ENCODE measurements at regions not wholly inside any gene's neighbourhood (a gene's known extent, or its start where the extent isn't known, plus 50 kb on each side); places are given as distances from the start of the nearest gene placed in this dataset.

- DNase-seq (ENCODE audit: unreplicated experiment): no peak
- no peaks in the 10 kb centered on the region for H3K36me3 Mint-ChIP-seq (ENCODE audit: insufficient read depth, unreplicated experiment)
- TF ChIP-seq CTCF (IDR thresholded peaks at IDR 0.05; ENCODE audit: unreplicated experiment): no peak
- no peaks in the 10 kb centered on the region for H3K27me3 Mint-ChIP-seq (ENCODE audit: insufficient read depth, unreplicated experiment)
- no TSS peak for BruUV-seq (replicated peaks)
- H3K9me3 Mint-ChIP-seq (ENCODE audit: unreplicated experiment): peaks cover 54% of the 10 kb centered on the region
- ChIA-PET CTCF (interaction anchor here (0.7 kb wide), 1 partner anchor 83 kb away, joined by 4 read pairs; no protein-coding TSS in a partner anchor), POLR2A (no interaction called here)
- no peak overlapping the region for H3K4me3 Mint-ChIP-seq (ENCODE audit: unreplicated experiment)
- intact Hi-C loops (cut with micrococcal nuclease): no loop called here
- no peaks in the 10 kb centered on the region for H3K4me1 Mint-ChIP-seq (ENCODE audit: insufficient read depth, unreplicated experiment)
- H3K27ac Mint-ChIP-seq (ENCODE audit: low read depth, unreplicated experiment): no peak overlapping the region
Measured at GRCh38 chrX:67105758-67106116, 438.1 kb upstream of the AR start.

- intact Hi-C loops (cut with micrococcal nuclease): loop anchor here (5.0 kb wide), 1 partner anchor 112 kb away; no protein-coding TSS in a partner anchor
- Mint-ChIP-seq H3K27ac (ENCODE audit: low read depth, unreplicated experiment) (no peak overlapping the region), H3K27me3 (ENCODE audit: insufficient read depth, unreplicated experiment) (no peaks in the 10 kb centered on the region), H3K36me3 (ENCODE audit: insufficient read depth, unreplicated experiment) (no peaks in the 10 kb centered on the region), H3K4me3 (ENCODE audit: unreplicated experiment) (no peak overlapping the region), H3K9me3 (ENCODE audit: unreplicated experiment) (peaks cover 48% of the 10 kb centered on the region), H3K4me1 (ENCODE audit: insufficient read depth, unreplicated experiment) (no peaks in the 10 kb centered on the region)
- ChIA-PET POLR2A (no interaction called here), CTCF (interaction anchor here (0.7 kb wide), 2 partner anchors 82 to 1838 kb away, joined by 3 to 4 read pairs; no protein-coding TSS in a partner anchor)
- no TSS peak for BruUV-seq (replicated peaks)
- no peak for DNase-seq (ENCODE audit: unreplicated experiment)
- no peak for TF ChIP-seq CTCF (IDR thresholded peaks at IDR 0.05; ENCODE audit: unreplicated experiment)
Measured at GRCh38 chrX:67104982-67105757, 438.7 kb upstream of the AR start.

- CTCF ChIA-PET: no interaction called here
- DNase-seq (ENCODE audit: unreplicated experiment): no peak
- no TSS peak for BruUV-seq (replicated peaks)
- POLR2A ChIA-PET: no interaction called here
- Mint-ChIP-seq H3K27me3 (ENCODE audit: insufficient read depth, unreplicated experiment) (no peaks in the 10 kb centered on the region), H3K27ac (ENCODE audit: low read depth, unreplicated experiment) (no peak overlapping the region), H3K36me3 (ENCODE audit: insufficient read depth, unreplicated experiment) (no peaks in the 10 kb centered on the region), H3K4me3 (ENCODE audit: unreplicated experiment) (no peak overlapping the region), H3K9me3 (ENCODE audit: unreplicated experiment) (peaks cover 40% of the 10 kb centered on the region), H3K4me1 (ENCODE audit: insufficient read depth, unreplicated experiment) (no peaks in the 10 kb centered on the region)
- TF ChIP-seq CTCF (IDR thresholded peaks at IDR 0.05; ENCODE audit: unreplicated experiment): no peak
- intact Hi-C loops (cut with micrococcal nuclease): loop anchor here (5.0 kb wide), 1 partner anchor 117 kb away; no protein-coding TSS in a partner anchor
Measured at GRCh38 chrX:67100031-67100884, 443.6 kb upstream of the AR start.

- Mint-ChIP-seq H3K36me3 (ENCODE audit: insufficient read depth, unreplicated experiment) (no peaks in the 10 kb centered on the region), H3K4me3 (ENCODE audit: unreplicated experiment) (no peak overlapping the region), H3K9me3 (ENCODE audit: unreplicated experiment) (peaks cover 42% of the 10 kb centered on the region), H3K27me3 (ENCODE audit: insufficient read depth, unreplicated experiment) (no peaks in the 10 kb centered on the region), H3K4me1 (ENCODE audit: insufficient read depth, unreplicated experiment) (no peaks in the 10 kb centered on the region), H3K27ac (ENCODE audit: low read depth, unreplicated experiment) (no peak overlapping the region)
- DNase-seq (ENCODE audit: unreplicated experiment): no peak
- ChIA-PET POLR2A (no interaction called here), CTCF (no interaction called here)
- no TSS peak for BruUV-seq (replicated peaks)
- TF ChIP-seq CTCF (IDR thresholded peaks at IDR 0.05; ENCODE audit: unreplicated experiment): no peak
- intact Hi-C loops (cut with micrococcal nuclease): no loop called here
Measured at GRCh38 chrX:67094061-67094460, 449.8 kb upstream of the AR start.
